GM12878 (cell line): ENCODE measurements at regions not wholly inside any gene's neighbourhood (a gene's known extent, or its start where the extent isn't known, plus 50 kb on each side); places are given as distances from the start of the nearest gene placed in this dataset.

ENCODE experiments used
- ATAC-seq: fragments of 200-7000 bp; cut with Tn5 transposase; 3 replicates; pipeline ENCODE4 v1.9.1; 2020; ENCODE audit warnings: mild to moderate bottlenecking, moderate library complexity
- BruUV-seq: library from RNA; stranded (reverse); fragments of 400-500 nt; replicated peaks from 2 replicates; lab custom pipeline; 2021; lab: Mats Ljungman, UMichigan
- CTCF ChIA-PET: fragments of 300-600 bp; sonication (Branson Sonifier 250); formaldehyde crosslinking; extraction: SDS; loops from one replicate; lab custom pipeline; 2021; ENCODE audit warnings: inconsistent platforms; lab: Yijun Ruan, JAX
- POLR2A ChIA-PET: fragments of 350-600 bp; formaldehyde crosslinking; extraction: SDS; loops from one replicate; lab custom pipeline; 2021; ENCODE audit warnings: inconsistent platforms; lab: Charles Lee
- RAD21 ChIA-PET: fragments of 300-600 bp; sonication (Branson Sonifier 250); formaldehyde crosslinking; loops from one replicate; lab custom pipeline; 2023; ENCODE audit warnings: antibody characterized with exemption; ENCODE audit not compliant: unreplicated experiment; lab: Charles Lee
- SMC1A ChIA-PET: fragments of 300-600 bp; sonication (Branson Sonifier 250); formaldehyde crosslinking; loops from one replicate; lab custom pipeline; 2023; ENCODE audit not compliant: unreplicated experiment, uncharacterized antibody; lab: Charles Lee
- DNase-seq: peaks from one replicate; pipeline ENCODE4 v3.0.0-alpha.2; 2011; ENCODE audit warnings: low read depth, low spot score
- FAIRE-seq: peaks from 3 replicates; lab custom pipeline; 2011; peaks lifted over from hg19 to GRCh38; lab: Jason Lieb, UNC
- H2AFZ ChIP-seq: 2 replicates; pipeline ENCODE4 v1.6.0; 2011; ENCODE audit warnings: low read depth, low read length, control low read depth; ENCODE audit not compliant: control insufficient read depth
- H3K27ac ChIP-seq: 2 replicates; pipeline ENCODE4 v1.5.1; 2011; ENCODE audit warnings: control low read depth; ENCODE audit not compliant: control insufficient read depth, insufficient read depth
- H3K27me3 ChIP-seq, 2 experiments: replicated peaks in 1 of 2; 2 replicates each; pipeline versions ENCODE4 v1.6.0 to v1.6.1; 2011; ENCODE audit warnings: low read length in 1 of 2; ENCODE audit not compliant: control insufficient read depth in 2 of 2, insufficient read depth in 2 of 2
- H3K36me3 ChIP-seq, 2 experiments: 2 replicates each; pipeline ENCODE4 v1.5.1; 2011; ENCODE audit warnings: low read length in 1 of 2; ENCODE audit not compliant: control insufficient read depth in 2 of 2, insufficient read depth in 2 of 2
- H3K4me1 ChIP-seq: 2 replicates; pipeline ENCODE4 v1.6.1; 2011; ENCODE audit warnings: mild to moderate bottlenecking, low read length, moderate library complexity, mixed read lengths; ENCODE audit not compliant: control insufficient read depth, insufficient read depth
- H3K4me2 ChIP-seq: 2 replicates; pipeline ENCODE4 v1.6.0; 2011; ENCODE audit warnings: control low read depth; ENCODE audit not compliant: control insufficient read depth, insufficient read depth
- H3K4me3 ChIP-seq: fragments of 200-600 bp; sonication (generic); 2 replicates; pipeline ENCODE4 v1.5.1; 2016
- H3K79me2 ChIP-seq: 2 replicates; pipeline ENCODE4 v1.6.0; 2011; ENCODE audit warnings: low read length; ENCODE audit not compliant: control insufficient read depth, insufficient read depth
- H3K9ac ChIP-seq: 2 replicates; pipeline ENCODE4 v1.8.0; 2011; ENCODE audit warnings: low read length, control low read depth, mixed read lengths; ENCODE audit not compliant: control insufficient read depth, insufficient read depth
- H3K9me3 ChIP-seq: replicated peaks from 3 replicates; pipeline ENCODE4 v1.5.1; 2011; ENCODE audit warnings: mild to moderate bottlenecking, low read length; ENCODE audit not compliant: control insufficient read depth, insufficient read depth
- H4K20me1 ChIP-seq: 2 replicates; pipeline ENCODE4 v1.6.0; 2011; ENCODE audit not compliant: control insufficient read depth, insufficient read depth
- ASH2L ChIP-seq: fragments of 300-600, 200-600 bp; sonication (generic); IDR thresholded peaks from 2 replicates; pipeline ENCODE4 v1.6.1; 2017; ENCODE audit warnings: low read depth, mild to moderate bottlenecking, borderline replicate concordance
- ATF7 ChIP-seq: fragments of 450-650 bp; IDR thresholded peaks from 2 replicates; pipeline ENCODE4 v1.6.1; 2016; ENCODE audit warnings: low read depth, mild to moderate bottlenecking
- DPF2 ChIP-seq: fragments of 450-650 bp; IDR thresholded peaks from 2 replicates; pipeline ENCODE4 v1.6.1; 2017; ENCODE audit warnings: mild to moderate bottlenecking
- EED ChIP-seq: sonication (generic); IDR thresholded peaks from 2 replicates; pipeline ENCODE4 v1.6.1; 2016; ENCODE audit warnings: antibody characterized with exemption, low read depth
- SMC3 ChIP-seq: IDR thresholded peaks from 2 replicates; pipeline ENCODE4 v1.6.1; 2011; ENCODE audit warnings: low read length, improper control_type of control experiment, borderline replicate concordance
- SREBF1 ChIP-seq: IDR thresholded peaks from 2 replicates; pipeline ENCODE4 v1.6.1; 2012; ENCODE audit warnings: mild to moderate bottlenecking, low read length
- TCF7 ChIP-seq: IDR thresholded peaks from 2 replicates; pipeline ENCODE4 v1.6.1; 2014; ENCODE audit warnings: antibody characterized with exemption, borderline replicate concordance
- WGBS: methylation state at CpG from one replicate; pipeline ENCODE4 v1.1.6; 2016; ENCODE audit warnings: low lambda C conversion rate; ENCODE audit not compliant: insufficient replicate concordance, insufficient coverage; ENCODE audit errors: missing lambda C conversion rate; 5-methylcytosine and 5-hydroxymethylcytosine counted together
- in situ Hi-C: fragments of 300-500 bp; cut with MboI; formaldehyde crosslinking; loops from 9 replicates; pipeline ENCODE4 v1.14.3; 2018; ENCODE audit warnings: mixed read lengths
- intact Hi-C: fragments of 100-400 bp; cut with micrococcal nuclease; formaldehyde crosslinking; loops from one replicate; pipeline ENCODE4 v1.14.2; 2022; ENCODE audit not compliant: unreplicated experiment
- TF ChIP-seq, protein P1 (sequence below): IDR thresholded peaks from 2 replicates; pipeline ENCODE4 v1.6.1; 2012; ENCODE audit warnings: mild to moderate bottlenecking, low read depth, low read length

DNA sequence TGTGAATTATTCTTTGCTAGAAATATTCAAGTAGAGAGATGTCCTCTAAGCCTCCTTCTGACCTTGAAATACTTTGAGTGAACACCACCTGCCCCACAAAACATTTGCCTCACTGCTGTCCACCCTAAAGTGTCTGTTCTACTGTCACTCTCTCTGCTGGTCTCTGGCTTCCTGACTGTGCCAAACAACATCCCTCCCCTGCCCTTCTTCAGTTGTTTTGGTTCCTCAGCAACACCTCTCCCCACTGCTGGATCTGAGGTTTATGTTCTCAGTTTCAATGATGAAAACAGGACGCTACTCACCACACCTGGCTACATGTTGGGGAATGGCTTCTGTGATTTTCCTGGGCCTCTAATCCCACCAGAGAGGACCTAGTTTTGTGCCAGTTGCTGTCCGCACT, 456.9 kb downstream of the BCOR start (continued):
- TF ChIP-seq, protein P1, sequence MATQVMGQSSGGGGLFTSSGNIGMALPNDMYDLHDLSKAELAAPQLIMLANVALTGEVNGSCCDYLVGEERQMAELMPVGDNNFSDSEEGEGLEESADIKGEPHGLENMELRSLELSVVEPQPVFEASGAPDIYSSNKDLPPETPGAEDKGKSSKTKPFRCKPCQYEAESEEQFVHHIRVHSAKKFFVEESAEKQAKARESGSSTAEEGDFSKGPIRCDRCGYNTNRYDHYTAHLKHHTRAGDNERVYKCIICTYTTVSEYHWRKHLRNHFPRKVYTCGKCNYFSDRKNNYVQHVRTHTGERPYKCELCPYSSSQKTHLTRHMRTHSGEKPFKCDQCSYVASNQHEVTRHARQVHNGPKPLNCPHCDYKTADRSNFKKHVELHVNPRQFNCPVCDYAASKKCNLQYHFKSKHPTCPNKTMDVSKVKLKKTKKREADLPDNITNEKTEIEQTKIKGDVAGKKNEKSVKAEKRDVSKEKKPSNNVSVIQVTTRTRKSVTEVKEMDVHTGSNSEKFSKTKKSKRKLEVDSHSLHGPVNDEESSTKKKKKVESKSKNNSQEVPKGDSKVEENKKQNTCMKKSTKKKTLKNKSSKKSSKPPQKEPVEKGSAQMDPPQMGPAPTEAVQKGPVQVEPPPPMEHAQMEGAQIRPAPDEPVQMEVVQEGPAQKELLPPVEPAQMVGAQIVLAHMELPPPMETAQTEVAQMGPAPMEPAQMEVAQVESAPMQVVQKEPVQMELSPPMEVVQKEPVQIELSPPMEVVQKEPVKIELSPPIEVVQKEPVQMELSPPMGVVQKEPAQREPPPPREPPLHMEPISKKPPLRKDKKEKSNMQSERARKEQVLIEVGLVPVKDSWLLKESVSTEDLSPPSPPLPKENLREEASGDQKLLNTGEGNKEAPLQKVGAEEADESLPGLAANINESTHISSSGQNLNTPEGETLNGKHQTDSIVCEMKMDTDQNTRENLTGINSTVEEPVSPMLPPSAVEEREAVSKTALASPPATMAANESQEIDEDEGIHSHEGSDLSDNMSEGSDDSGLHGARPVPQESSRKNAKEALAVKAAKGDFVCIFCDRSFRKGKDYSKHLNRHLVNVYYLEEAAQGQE, result no peak
- TF ChIP-seq SREBF1 (no peak), TCF7 (no peak), DPF2 (no peak)

DNA sequence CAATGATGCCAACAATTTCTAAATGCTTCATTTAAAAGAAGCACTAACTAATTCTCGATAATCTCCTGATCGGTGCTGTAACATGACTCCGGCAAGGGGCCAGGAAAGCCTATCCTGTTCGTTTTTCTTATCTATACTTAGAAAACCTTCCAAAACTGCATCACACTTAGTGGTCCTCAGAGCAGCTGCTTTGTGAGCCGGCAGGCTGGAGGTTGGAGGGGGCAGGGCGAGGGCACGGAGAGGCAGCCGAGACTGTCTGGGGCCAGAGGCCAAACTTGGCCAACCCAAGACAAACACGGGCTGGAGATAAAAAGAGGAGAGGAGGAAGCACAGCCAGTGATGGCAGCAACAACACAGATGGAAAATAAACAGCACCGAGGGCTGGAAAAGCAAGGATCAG, 455.7 kb downstream of the BCOR start:
- Histone ChIP-seq H3K4me3 (no peak overlapping the region), H4K20me1 (no peaks in the 10 kb centered on the region), H3K9me3 (no peaks in the 10 kb centered on the region; the same call in 2 of the 3 replicates), H3K4me2 (no peak overlapping the region), H3K27ac (no peak overlapping the region), H3K36me3 (no peaks in the 10 kb centered on the region), H3K9ac (no peak overlapping the region), H3K79me2 (no peaks in the 10 kb centered on the region), H3K27me3 (no peaks in the 10 kb centered on the region), H3K4me1 (no peaks in the 10 kb centered on the region; the same call in 1 of the 2 replicates), H2AFZ (no peak overlapping the region)
- ChIA-PET CTCF (no interaction called here), SMC1A (no interaction called here), POLR2A (no interaction called here), RAD21 (no interaction called here)
- intact Hi-C loops, result no loop called here
- DNase-seq (no peak), ATAC-seq (no peak), FAIRE-seq (no peak)
- in situ Hi-C loops, result no loop called here
- TF ChIP-seq SMC3, result no peak
- no peak for TF ChIP-seq ATF7
- no peak for TF ChIP-seq ASH2L
- TF ChIP-seq EED, result no peak
- no TSS peak for BruUV-seq
- WGBS, result 50% methylated on average over 10 of the region's 10 CpGs
